WERI-Rb-1 (cell line): ENCODE measurements at regions not wholly inside any gene's neighbourhood (a gene's known extent, or its start where the extent isn't known, plus 50 kb on each side); places are given as distances from the start of the nearest gene placed in this dataset.

Experiments used
- DNase-seq: peaks from one replicate; pipeline ENCODE4 v3.0.0-alpha.2; 2020
- H3K27ac ChIP-seq: fragments of 250-450 bp; sonication (Bioruptor Pico); 2 replicates; pipeline ENCODE4 v1.5.1; 2020; ENCODE audit warnings: mild to moderate bottlenecking, moderate library complexity
- H3K27me3 ChIP-seq: fragments of 250-450 bp; sonication (Bioruptor Pico); 2 replicates; pipeline ENCODE4 v1.5.1; 2021; ENCODE audit warnings: mild to moderate bottlenecking, low read depth, moderate library complexity; ENCODE audit not compliant: insufficient read depth, severe bottlenecking
- H3K36me3 ChIP-seq: fragments of 250-450 bp; sonication (Bioruptor Pico); 2 replicates; pipeline ENCODE4 v1.5.1; 2020; ENCODE audit warnings: mild to moderate bottlenecking, moderate library complexity
- H3K4me3 ChIP-seq: 2 replicates; pipeline ENCODE4 v1.5.1; 2011; ENCODE audit warnings: low read depth, mild to moderate bottlenecking, control low read depth, low read length
- H3K9me3 ChIP-seq: fragments of 250-450 bp; sonication (Bioruptor Pico); 2 replicates; pipeline ENCODE4 v1.5.1; 2021; ENCODE audit warnings: mild to moderate bottlenecking, moderate library complexity; ENCODE audit not compliant: severe bottlenecking
- CTCF ChIP-seq: IDR thresholded peaks from 2 replicates; pipeline ENCODE4 v1.5.1; 2011; ENCODE audit warnings: low read depth, mild to moderate bottlenecking, control low read depth, inconsistent platforms, low read length

DNA sequence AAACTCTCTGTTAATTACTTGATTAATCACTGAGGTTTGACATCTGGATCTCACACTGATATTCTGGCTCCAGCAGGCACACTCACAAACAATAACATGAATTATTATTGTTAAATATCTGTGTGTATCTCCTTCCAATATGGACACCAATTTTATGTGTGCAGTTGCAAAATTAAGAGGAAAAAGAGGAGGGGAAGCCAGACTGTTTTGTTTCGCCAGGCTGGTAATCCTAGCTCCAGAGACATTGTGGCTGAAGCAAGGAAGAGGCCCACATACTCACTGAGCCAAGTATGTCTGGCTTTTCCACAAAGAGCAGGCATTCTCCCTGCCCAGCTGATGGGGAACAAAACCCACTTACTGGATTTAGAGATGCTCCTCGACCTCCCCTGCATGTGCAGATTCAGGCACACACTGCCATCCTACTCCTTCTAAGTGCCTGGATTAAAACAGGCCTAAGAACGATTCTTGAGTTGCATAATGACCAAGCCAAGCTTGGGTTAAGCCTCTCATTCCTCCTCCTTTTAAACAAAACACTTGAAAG is 181.9 kb downstream of the ESM1 start:
- H3K36me3 ChIP-seq, result no peaks in the 10 kb centered on the region
- H3K4me3 ChIP-seq, result no peak overlapping the region
- H3K27ac ChIP-seq, result no peak overlapping the region
- H3K9me3 ChIP-seq, result no peaks in the 10 kb centered on the region
- DNase-seq, result no peak
- H3K27me3 ChIP-seq, result no peaks in the 10 kb centered on the region
- TF ChIP-seq CTCF, result no peak

DNA sequence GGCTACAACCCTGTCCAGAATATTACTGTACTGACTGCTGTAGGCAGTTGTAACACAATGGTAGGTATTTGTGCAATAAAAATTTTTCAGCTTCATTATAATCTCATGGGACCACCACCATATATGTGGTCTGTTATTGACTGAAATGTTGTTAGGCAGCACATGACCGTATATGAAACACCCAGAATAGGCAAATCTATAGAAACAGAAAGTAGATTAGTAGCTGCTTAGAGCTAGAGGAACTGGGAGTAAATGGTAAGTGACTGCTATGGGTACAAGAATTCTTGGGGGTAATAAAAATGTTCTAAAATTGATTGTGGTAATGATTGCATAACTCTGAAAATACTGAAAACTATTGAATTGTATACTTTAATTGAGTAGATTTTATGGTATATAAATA is 185.7 kb downstream of the ESM1 start:
- no peak for TF ChIP-seq CTCF
- no peak overlapping the region for H3K27ac ChIP-seq
- no peaks in the 10 kb centered on the region for H3K9me3 ChIP-seq
- no peaks in the 10 kb centered on the region for H3K36me3 ChIP-seq
- H3K27me3 ChIP-seq, result no peaks in the 10 kb centered on the region
- no peak overlapping the region for H3K4me3 ChIP-seq
- no peak for DNase-seq

- TF ChIP-seq CTCF, result no peak
- H3K27me3 ChIP-seq, result no peaks in the 10 kb centered on the region
- H3K4me3 ChIP-seq, result no peak overlapping the region
- H3K9me3 ChIP-seq, result no peaks in the 10 kb centered on the region
- no peak for DNase-seq
- no peaks in the 10 kb centered on the region for H3K36me3 ChIP-seq
- no peak overlapping the region for H3K27ac ChIP-seq
Measured at GRCh38 chr5:54795777-54796176, 189.6 kb downstream of the ESM1 start.

- Histone ChIP-seq H3K27me3 (no peaks in the 10 kb centered on the region), H3K4me3 (no peak overlapping the region), H3K27ac (no peak overlapping the region), H3K9me3 (no peaks in the 10 kb centered on the region), H3K36me3 (no peaks in the 10 kb centered on the region)
- no peak for TF ChIP-seq CTCF
- no peak for DNase-seq
Measured at GRCh38 chr5:54795284-54795683, 190.1 kb downstream of the ESM1 start.

GRCh38 chr5:54794135-54794975 is 191.0 kb downstream of the ESM1 start:
- Histone ChIP-seq H3K4me3 (no peak overlapping the region), H3K9me3 (no peaks in the 10 kb centered on the region), H3K27ac (no peak overlapping the region), H3K36me3 (no peaks in the 10 kb centered on the region), H3K27me3 (no peaks in the 10 kb centered on the region)
- DNase-seq, result no peak
- no peak for TF ChIP-seq CTCF
